H9 (cell line): ENCODE measurements at regions not wholly inside any gene's neighbourhood (a gene's known extent, or its start where the extent isn't known, plus 50 kb on each side); places are given as distances from the start of the nearest gene placed in this dataset.

Experiments
- DNase-seq: peaks from one replicate; pipeline ENCODE4 v3.0.0-alpha.2; 2017
- H2AFZ ChIP-seq: one replicate; pipeline ENCODE4 v1.6.1; 2013; ENCODE audit warnings: mild to moderate bottlenecking, low read length, control low read depth, moderate library complexity
- H2AK5ac ChIP-seq: 2 replicates; pipeline ENCODE4 v1.6.1; 2013; ENCODE audit warnings: low read length, control low read depth, mixed read lengths; ENCODE audit not compliant: insufficient read length
- H2BK120ac ChIP-seq: one replicate; pipeline ENCODE4 v1.6.1; 2013; ENCODE audit warnings: low read depth, mild to moderate bottlenecking, low read length, control low read depth, inconsistent platforms; ENCODE audit not compliant: poor library complexity, severe bottlenecking
- H2BK12ac ChIP-seq: 2 replicates; pipeline ENCODE4 v1.6.1; 2013; ENCODE audit warnings: low read length, control low read depth, mixed read lengths, low read depth; ENCODE audit not compliant: insufficient read length
- H2BK15ac ChIP-seq: 2 replicates; pipeline ENCODE4 v1.6.1; 2013; ENCODE audit warnings: low read depth, low read length, control low read depth
- H2BK20ac ChIP-seq: one replicate; pipeline ENCODE4 v1.6.1; 2013; ENCODE audit warnings: low read depth, mild to moderate bottlenecking, low read length, control low read depth, inconsistent platforms; ENCODE audit not compliant: poor library complexity, severe bottlenecking
- H2BK5ac ChIP-seq: 2 replicates; pipeline ENCODE4 v1.6.1; 2013; ENCODE audit warnings: low read length, control low read depth, mixed read lengths; ENCODE audit not compliant: insufficient read length
- H3K14ac ChIP-seq: 2 replicates; pipeline ENCODE4 v1.6.1; 2013; ENCODE audit warnings: low read length, control low read depth; ENCODE audit not compliant: insufficient read depth
- H3K18ac ChIP-seq: 2 replicates; pipeline ENCODE4 v1.6.1; 2013; ENCODE audit warnings: low read depth, mild to moderate bottlenecking, mixed read lengths, low read length, control low read depth; ENCODE audit not compliant: insufficient read length
- H3K23ac ChIP-seq: 2 replicates; pipeline ENCODE4 v1.6.1; 2013; ENCODE audit warnings: low read length, control low read depth, mixed read lengths, low read depth; ENCODE audit not compliant: insufficient read length
- H3K23me2 ChIP-seq: 2 replicates; pipeline ENCODE4 v1.6.1; 2013; ENCODE audit warnings: low read depth, mild to moderate bottlenecking, mixed read lengths, low read length, control low read depth; ENCODE audit not compliant: insufficient read length, poor library complexity, severe bottlenecking
- H3K27ac ChIP-seq: 2 replicates; pipeline ENCODE4 v1.5.1; 2013; ENCODE audit warnings: low read length, control low read depth, mixed read lengths, low read depth; ENCODE audit not compliant: insufficient read length
- H3K27me3 ChIP-seq: 2 replicates; pipeline ENCODE4 v1.6.1; 2013; ENCODE audit warnings: low read length, control low read depth, inconsistent platforms; ENCODE audit not compliant: insufficient read depth
- H3K4ac ChIP-seq: 2 replicates; pipeline ENCODE4 v1.6.1; 2013; ENCODE audit warnings: low read depth, mild to moderate bottlenecking, control low read depth, inconsistent platforms, low read length, moderate library complexity
- H3K4me1 ChIP-seq: 2 replicates; pipeline ENCODE4 v1.6.1; 2013; ENCODE audit warnings: low read length, control low read depth, inconsistent platforms; ENCODE audit not compliant: insufficient read depth
- H3K4me2 ChIP-seq: 2 replicates; pipeline ENCODE4 v1.6.1; 2013; ENCODE audit warnings: low read length, control low read depth, mixed read lengths; ENCODE audit not compliant: insufficient read length, insufficient read depth
- H3K56ac ChIP-seq: 2 replicates; pipeline ENCODE4 v1.6.1; 2013; ENCODE audit warnings: low read depth, mild to moderate bottlenecking, mixed read lengths, low read length, control low read depth; ENCODE audit not compliant: insufficient read length
- H3K79me1 ChIP-seq: 2 replicates; pipeline ENCODE4 v1.6.1; 2013; ENCODE audit warnings: low read depth, mild to moderate bottlenecking, moderate library complexity, low read length, control low read depth, inconsistent platforms; ENCODE audit not compliant: insufficient read depth, poor library complexity, severe bottlenecking
- H3K79me2 ChIP-seq: 2 replicates; pipeline ENCODE4 v1.6.1; 2013; ENCODE audit warnings: low read length, control low read depth, inconsistent platforms; ENCODE audit not compliant: insufficient read depth
- H3K9ac ChIP-seq: 2 replicates; pipeline ENCODE4 v1.6.1; 2013; ENCODE audit warnings: low read length, control low read depth, mixed read lengths; ENCODE audit not compliant: insufficient read length; ENCODE audit errors: extremely low read depth
- H3K9me3 ChIP-seq: one replicate; pipeline ENCODE4 v1.6.1; 2013; ENCODE audit warnings: low read depth, low read length, inconsistent platforms; ENCODE audit not compliant: control insufficient read depth
- H3T11ph ChIP-seq: one replicate; pipeline ENCODE4 v1.6.1; 2013; ENCODE audit warnings: mild to moderate bottlenecking, low read length, control low read depth, inconsistent platforms
- H4K20me1 ChIP-seq: one replicate; pipeline ENCODE4 v1.6.1; 2013; ENCODE audit not compliant: control insufficient read depth, insufficient read length, insufficient read depth
- H4K5ac ChIP-seq: 2 replicates; pipeline ENCODE4 v1.6.1; 2013; ENCODE audit warnings: low read depth, mild to moderate bottlenecking, mixed read lengths, low read length, control low read depth; ENCODE audit not compliant: insufficient read length
- H4K8ac ChIP-seq: replicated peaks from 2 replicates; pipeline ENCODE4 v1.6.1; 2013; ENCODE audit warnings: low read length, control low read depth, mixed read lengths, low read depth; ENCODE audit not compliant: insufficient read length
- H4K91ac ChIP-seq: 2 replicates; pipeline ENCODE4 v1.6.1; 2013; ENCODE audit warnings: low read depth, mild to moderate bottlenecking, moderate library complexity, mixed read lengths, low read length, control low read depth; ENCODE audit not compliant: insufficient read length
- H3K27ac Mint-ChIP-seq, 3 experiments: 2 replicates in 2 of 3; 3 replicates in 1 of 3; pipeline ENCODE4 v1.8.0; 2020 to 2021; ENCODE audit warnings: mixed read lengths in 3 of 3, mild to moderate bottlenecking in 1 of 3, moderate library complexity in 1 of 3
- H3K27me3 Mint-ChIP-seq: 2 replicates; pipeline ENCODE4 v1.8.0; 2021; ENCODE audit warnings: low read depth, mild to moderate bottlenecking, moderate library complexity, mixed read lengths
- H3K36me3 Mint-ChIP-seq, 3 experiments: 2 replicates in 2 of 3; 3 replicates in 1 of 3; pipeline ENCODE4 v1.8.0; 2020 to 2021; ENCODE audit warnings: low read depth in 3 of 3, mixed read lengths in 3 of 3; ENCODE audit not compliant: insufficient read depth in 1 of 3
- H3K4me1 Mint-ChIP-seq, 2 experiments: 2 replicates each; pipeline ENCODE4 v1.8.0; 2020; ENCODE audit warnings: mixed read lengths in 2 of 2
- H3K4me3 Mint-ChIP-seq, 2 experiments: 2 replicates in 1 of 2; 3 replicates in 1 of 2; pipeline ENCODE4 v1.8.0; 2020 to 2021; ENCODE audit warnings: mild to moderate bottlenecking in 2 of 2, mixed read lengths in 2 of 2, moderate library complexity in 1 of 2
- H3K9me3 Mint-ChIP-seq, 2 experiments: 2 replicates in 1 of 2; 3 replicates in 1 of 2; pipeline ENCODE4 v1.8.0; 2020; ENCODE audit warnings: mild to moderate bottlenecking in 2 of 2, mixed read lengths in 2 of 2, moderate library complexity in 1 of 2
- WGBS: extraction: QIAGEN DNeasy Blood & Tissue Kit; methylation state at CpG from one replicate; pipeline ENCODE4 v1.1.7; 2013; ENCODE audit warnings: missing lambda C conversion rate, low lambda C conversion rate, mixed read lengths; ENCODE audit not compliant: insufficient read length; ENCODE audit errors: extremely low coverage; 5-methylcytosine and 5-hydroxymethylcytosine counted together
- TF ChIP-seq, protein P1 (sequence below): fragments of 200-600 bp; sonication (generic); conservative IDR thresholded peaks from 3 replicates; pipeline ENCODE4 v1.8.0; 2021; ENCODE audit warnings: antibody characterized with exemption, mild to moderate bottlenecking

- TF ChIP-seq, protein P1, sequence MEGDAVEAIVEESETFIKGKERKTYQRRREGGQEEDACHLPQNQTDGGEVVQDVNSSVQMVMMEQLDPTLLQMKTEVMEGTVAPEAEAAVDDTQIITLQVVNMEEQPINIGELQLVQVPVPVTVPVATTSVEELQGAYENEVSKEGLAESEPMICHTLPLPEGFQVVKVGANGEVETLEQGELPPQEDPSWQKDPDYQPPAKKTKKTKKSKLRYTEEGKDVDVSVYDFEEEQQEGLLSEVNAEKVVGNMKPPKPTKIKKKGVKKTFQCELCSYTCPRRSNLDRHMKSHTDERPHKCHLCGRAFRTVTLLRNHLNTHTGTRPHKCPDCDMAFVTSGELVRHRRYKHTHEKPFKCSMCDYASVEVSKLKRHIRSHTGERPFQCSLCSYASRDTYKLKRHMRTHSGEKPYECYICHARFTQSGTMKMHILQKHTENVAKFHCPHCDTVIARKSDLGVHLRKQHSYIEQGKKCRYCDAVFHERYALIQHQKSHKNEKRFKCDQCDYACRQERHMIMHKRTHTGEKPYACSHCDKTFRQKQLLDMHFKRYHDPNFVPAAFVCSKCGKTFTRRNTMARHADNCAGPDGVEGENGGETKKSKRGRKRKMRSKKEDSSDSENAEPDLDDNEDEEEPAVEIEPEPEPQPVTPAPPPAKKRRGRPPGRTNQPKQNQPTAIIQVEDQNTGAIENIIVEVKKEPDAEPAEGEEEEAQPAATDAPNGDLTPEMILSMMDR, result no peak
- DNase-seq, result no peak
- H3K4me2 ChIP-seq, result no peak overlapping the region
- H3K79me2 ChIP-seq, result no peaks in the 10 kb centered on the region
- peaks cover under 1% of the 10 kb centered on the region for H3K9me3 ChIP-seq
- H3K9ac ChIP-seq, result no peak overlapping the region
- Mint-ChIP-seq H3K27me3 (no peaks in the 10 kb centered on the region), H3K27ac (no peak overlapping the region), H3K36me3 (peaks cover 20 to 30% (median 23%) of the 10 kb centered on the region in 3 experiments), H3K4me3 (no peak overlapping the region), H3K9me3 (peaks cover 21 to 24% of the 10 kb centered on the region in 2 experiments), H3K4me1 (peaks cover 9 to 17% of the 10 kb centered on the region in 2 experiments)
- no CpG with 5 or more reads among the region's 2 CpGs for WGBS
- no peaks in the 10 kb centered on the region for H3K79me1 ChIP-seq
- no peak overlapping the region for H3K56ac ChIP-seq
- H4K20me1 ChIP-seq, result no peaks in the 10 kb centered on the region
- no peak overlapping the region for H2BK15ac ChIP-seq
- H2BK5ac ChIP-seq, result no peak overlapping the region
- no peak overlapping the region for H4K5ac ChIP-seq
- no peak overlapping the region for H3K14ac ChIP-seq
- H3K4ac ChIP-seq, result no peak overlapping the region
- no peak overlapping the region for H4K91ac ChIP-seq
- no peak overlapping the region for H3T11ph ChIP-seq
- no peak overlapping the region for H3K23ac ChIP-seq
- no peak overlapping the region for H2BK12ac ChIP-seq
- H2AFZ ChIP-seq, result no peak overlapping the region
- no peaks in the 10 kb centered on the region for H3K27me3 ChIP-seq
- H2AK5ac ChIP-seq, result no peak overlapping the region
- H4K8ac ChIP-seq, result no peak overlapping the region
- H3K18ac ChIP-seq, result no peak overlapping the region
- H3K4me1 ChIP-seq, result no peaks in the 10 kb centered on the region
- no peak overlapping the region for H2BK20ac ChIP-seq
- H2BK120ac ChIP-seq, result no peak overlapping the region
- no peak overlapping the region for H3K27ac ChIP-seq
- no peaks in the 10 kb centered on the region for H3K23me2 ChIP-seq
Observed at GRCh38 chr6:140181876-140182275, 807.4 kb upstream of the CITED2 start.
